Peyer's patch (tissue), 4 donors: ENCODE measurements at regions not wholly inside any gene's neighbourhood (a gene's known extent, or its start where the extent isn't known, plus 50 kb on each side); places are given as distances from the start of the nearest gene placed in this dataset.
A peak's percentile ranks its signal among the peaks of the same experiment; 100 is the strongest.

Experiments
- DNase-seq, 3 donors: peaks; one replicate each; pipeline ENCODE4 v3.0.0-alpha.2; 2017 to 2019
- H3K27ac ChIP-seq, 4 donors: fragments of 200-600 bp; sonication (generic); one replicate each; pipeline ENCODE4 v1.5.1; 2016 to 2019
- H3K27me3 ChIP-seq, 2 donors: fragments of 200-600 bp; sonication (generic); one replicate each; pipeline ENCODE4 v1.5.1; 2019
- H3K36me3 ChIP-seq, 3 donors: fragments of 200-600 bp; sonication (generic); one replicate each; pipeline ENCODE4 v1.5.1; 2016 to 2019
- H3K4me1 ChIP-seq, 4 donors: fragments of 200-600 bp; sonication (generic); one replicate each; pipeline ENCODE4 v1.5.1; 2016 to 2019
- H3K4me3 ChIP-seq, 4 donors: fragments of 200-600 bp; sonication (generic); 1 replicate in 3 of 4; 2 replicates in 1 of 4; pipeline ENCODE4 v1.5.1; 2016 to 2019; ENCODE audit warnings: mild to moderate bottlenecking in 1 of 4
- H3K9me3 ChIP-seq, 4 donors: fragments of 200-600 bp; sonication (generic); one replicate each; pipeline ENCODE4 v1.5.1; 2016 to 2019; ENCODE audit warnings: mild to moderate bottlenecking in 1 of 4
- POLR2A ChIP-seq, 2 donors: fragments of 450-650 bp; IDR thresholded peaks; one replicate each; pipeline ENCODE4 v1.5.1; 2017; ENCODE audit warnings: antibody characterized with exemption in 2 of 2, mild to moderate bottlenecking in 2 of 2, moderate library complexity in 2 of 2
- TF ChIP-seq, protein P1 (sequence below), 6 experiments: fragments of 450-650 bp in 4 of 6; fragments of 200-600 bp in 2 of 6; sonication (generic) in 1 of 6; IDR thresholded peaks; one replicate each; pipeline ENCODE4 v1.5.1; 2017 to 2019; ENCODE audit warnings: antibody characterized with exemption in 6 of 6, mild to moderate bottlenecking in 3 of 6, moderate library complexity in 1 of 6

DNA sequence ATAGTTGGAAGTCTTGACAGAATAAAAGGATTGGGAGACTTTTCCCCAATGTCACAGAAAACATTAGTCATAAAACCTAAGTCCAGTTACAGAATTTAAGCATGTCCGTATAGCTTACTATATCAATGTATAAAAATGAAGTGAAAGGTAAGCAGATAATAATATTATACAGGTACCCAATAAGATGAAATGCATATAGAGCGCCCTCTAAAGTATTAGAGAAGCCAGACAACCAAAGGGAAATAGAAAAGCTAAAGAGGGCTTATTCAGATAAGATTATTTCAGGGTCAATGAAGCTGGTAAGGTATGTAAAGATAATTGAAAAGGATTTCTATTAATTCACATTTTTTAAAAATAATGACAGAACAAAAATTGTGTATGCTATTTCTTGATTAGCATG is 947.7 kb upstream of the MAP3K7 start:
- Histone ChIP-seq H3K27ac (no peak overlapping the region), H3K36me3 (no peaks in the 10 kb centered on the region), H3K27me3 (no peaks in the 10 kb centered on the region), H3K9me3 (no peaks in the 10 kb centered on the region), H3K4me3 (no peak overlapping the region), H3K4me1 (no peaks in the 10 kb centered on the region)
- TF ChIP-seq, protein P1, sequence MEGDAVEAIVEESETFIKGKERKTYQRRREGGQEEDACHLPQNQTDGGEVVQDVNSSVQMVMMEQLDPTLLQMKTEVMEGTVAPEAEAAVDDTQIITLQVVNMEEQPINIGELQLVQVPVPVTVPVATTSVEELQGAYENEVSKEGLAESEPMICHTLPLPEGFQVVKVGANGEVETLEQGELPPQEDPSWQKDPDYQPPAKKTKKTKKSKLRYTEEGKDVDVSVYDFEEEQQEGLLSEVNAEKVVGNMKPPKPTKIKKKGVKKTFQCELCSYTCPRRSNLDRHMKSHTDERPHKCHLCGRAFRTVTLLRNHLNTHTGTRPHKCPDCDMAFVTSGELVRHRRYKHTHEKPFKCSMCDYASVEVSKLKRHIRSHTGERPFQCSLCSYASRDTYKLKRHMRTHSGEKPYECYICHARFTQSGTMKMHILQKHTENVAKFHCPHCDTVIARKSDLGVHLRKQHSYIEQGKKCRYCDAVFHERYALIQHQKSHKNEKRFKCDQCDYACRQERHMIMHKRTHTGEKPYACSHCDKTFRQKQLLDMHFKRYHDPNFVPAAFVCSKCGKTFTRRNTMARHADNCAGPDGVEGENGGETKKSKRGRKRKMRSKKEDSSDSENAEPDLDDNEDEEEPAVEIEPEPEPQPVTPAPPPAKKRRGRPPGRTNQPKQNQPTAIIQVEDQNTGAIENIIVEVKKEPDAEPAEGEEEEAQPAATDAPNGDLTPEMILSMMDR (IDR thresholded peaks at IDR 0.05), result peak in 2 of 6 experiments; percentile 21 to 24
- no peak for TF ChIP-seq POLR2A (IDR thresholded peaks at IDR 0.05)
- DNase-seq, result no peak

DNA sequence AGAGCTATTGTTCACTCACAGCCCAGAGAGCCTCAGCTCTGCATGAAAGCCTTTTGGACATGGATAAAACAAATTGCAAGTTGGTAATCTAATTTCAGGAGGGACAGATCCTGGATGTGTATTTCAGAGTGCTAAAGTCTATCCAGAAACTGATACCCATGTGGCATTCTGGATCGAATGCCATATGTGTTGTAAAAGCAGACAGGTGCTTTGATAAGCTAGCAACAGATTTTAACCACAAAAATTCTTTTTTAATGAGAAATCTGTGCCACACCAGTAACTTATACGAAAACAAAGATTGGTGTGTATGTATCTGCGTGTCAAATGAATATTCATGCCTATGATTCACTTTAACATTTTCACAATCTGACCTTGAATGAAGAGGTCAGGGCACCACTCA is 936.6 kb upstream of the MAP3K7 start:
- no peak for DNase-seq
- Histone ChIP-seq H3K27me3 (no peaks in the 10 kb centered on the region), H3K4me3 (no peak overlapping the region), H3K9me3 (no peaks in the 10 kb centered on the region), H3K27ac (no peak overlapping the region), H3K4me1 (no peaks in the 10 kb centered on the region), H3K36me3 (no peaks in the 10 kb centered on the region)
- TF ChIP-seq, protein P1 (IDR thresholded peaks at IDR 0.05), result no peak
- no peak for TF ChIP-seq POLR2A (IDR thresholded peaks at IDR 0.05)

DNA sequence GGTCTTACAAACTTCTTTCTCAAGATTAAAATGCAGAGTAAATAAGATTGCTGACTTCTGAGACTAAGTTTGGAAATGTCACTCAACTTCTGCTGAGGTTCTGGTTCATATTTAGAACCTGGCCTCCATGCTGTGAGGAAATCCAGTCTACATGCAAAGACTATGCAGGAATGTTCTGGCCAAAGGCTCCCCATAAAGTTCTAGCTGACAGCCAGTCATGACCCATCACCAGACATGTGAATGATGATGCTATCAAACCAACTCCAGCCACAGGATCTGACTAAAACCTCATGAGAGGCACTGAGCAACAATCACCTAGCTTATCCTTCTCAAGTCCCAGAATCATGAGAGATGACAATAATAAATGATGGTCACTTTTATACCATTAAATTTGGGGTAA is 935.1 kb upstream of the MAP3K7 start:
- DNase-seq, result no peak
- no peaks in the 10 kb centered on the region for H3K36me3 ChIP-seq
- H3K27me3 ChIP-seq, result no peaks in the 10 kb centered on the region
- H3K9me3 ChIP-seq, result no peaks in the 10 kb centered on the region
- H3K4me3 ChIP-seq, result no peak overlapping the region
- TF ChIP-seq, protein P1 (IDR thresholded peaks at IDR 0.05), result no peak
- no peak for TF ChIP-seq POLR2A (IDR thresholded peaks at IDR 0.05)
- no peak overlapping the region for H3K27ac ChIP-seq
- H3K4me1 ChIP-seq, result no peaks in the 10 kb centered on the region

DNA sequence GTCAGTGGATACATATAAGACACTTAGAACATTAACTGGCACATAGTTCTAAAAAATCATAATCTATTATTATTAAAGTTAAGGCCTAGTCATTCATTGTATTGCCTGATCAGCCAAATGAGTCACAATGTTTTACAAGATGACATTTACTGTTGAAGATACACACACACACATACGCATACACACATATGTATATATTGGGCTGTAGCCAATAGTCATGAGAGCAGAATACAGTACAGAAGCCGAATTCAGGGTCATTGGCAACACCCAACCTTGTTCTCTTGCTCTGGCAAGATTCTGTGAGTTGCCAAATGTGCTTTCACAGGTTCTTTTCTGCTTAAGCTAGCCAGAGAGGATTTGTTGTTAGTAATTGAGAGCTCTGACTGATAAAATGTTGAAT is 922.8 kb upstream of the MAP3K7 start:
- no peak for DNase-seq
- Histone ChIP-seq H3K4me3 (no peak overlapping the region), H3K27me3 (no peaks in the 10 kb centered on the region), H3K4me1 (no peaks in the 10 kb centered on the region), H3K36me3 (no peaks in the 10 kb centered on the region), H3K9me3 (no peaks in the 10 kb centered on the region), H3K27ac (no peak overlapping the region)
- TF ChIP-seq, protein P1 (IDR thresholded peaks at IDR 0.05), result no peak
- TF ChIP-seq POLR2A (IDR thresholded peaks at IDR 0.05), result no peak

DNA sequence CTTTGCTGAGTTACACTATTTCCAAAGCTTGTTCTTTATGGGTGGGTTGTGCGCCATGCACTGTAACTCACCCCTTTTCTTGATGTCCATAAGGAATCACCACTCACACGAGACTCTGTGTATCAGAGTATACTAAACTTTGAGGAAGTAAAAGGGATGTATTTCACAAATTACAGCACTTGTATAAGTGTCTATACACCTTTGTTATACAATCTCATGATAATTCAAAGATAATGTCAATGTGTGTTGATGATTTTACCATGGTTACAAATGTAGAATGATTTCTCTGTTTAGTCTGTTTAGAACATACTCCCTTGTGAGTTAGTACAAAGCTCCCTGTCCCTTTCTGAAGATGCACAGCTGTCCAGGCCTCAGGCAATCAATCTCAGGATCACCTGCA is 922.2 kb upstream of the MAP3K7 start:
- Histone ChIP-seq H3K4me1 (no peaks in the 10 kb centered on the region), H3K36me3 (no peaks in the 10 kb centered on the region), H3K9me3 (no peaks in the 10 kb centered on the region), H3K4me3 (no peak overlapping the region), H3K27me3 (no peaks in the 10 kb centered on the region), H3K27ac (no peak overlapping the region)
- TF ChIP-seq, protein P1 (IDR thresholded peaks at IDR 0.05), result no peak
- no peak for TF ChIP-seq POLR2A (IDR thresholded peaks at IDR 0.05)
- no peak for DNase-seq

DNA sequence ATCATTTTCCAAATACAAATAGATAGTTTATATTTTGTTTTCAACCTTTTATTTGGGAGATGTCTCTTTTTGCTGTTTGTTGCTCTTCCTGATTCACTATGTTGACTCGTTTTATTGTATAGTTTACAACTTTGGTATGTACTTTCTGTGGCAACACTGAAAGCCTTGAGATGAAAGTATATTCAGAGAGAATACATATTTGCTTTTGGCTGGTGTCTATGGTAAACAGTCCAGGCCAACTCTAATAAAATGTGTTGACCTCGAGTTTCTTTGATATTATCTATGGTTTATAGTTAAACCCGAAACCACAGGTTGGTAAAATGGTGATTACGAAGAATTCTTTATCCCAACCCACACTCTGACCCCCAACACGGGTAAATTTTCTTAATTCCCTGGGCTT is 919.6 kb upstream of the MAP3K7 start:
- Histone ChIP-seq H3K27ac (no peak overlapping the region), H3K4me1 (no peaks in the 10 kb centered on the region), H3K4me3 (no peak overlapping the region), H3K9me3 (no peaks in the 10 kb centered on the region), H3K36me3 (no peaks in the 10 kb centered on the region), H3K27me3 (no peaks in the 10 kb centered on the region)
- DNase-seq, result no peak
- no peak for TF ChIP-seq POLR2A (IDR thresholded peaks at IDR 0.05)
- TF ChIP-seq, protein P1 (IDR thresholded peaks at IDR 0.05), result no peak
